Hematopoietic multipotent progenitor cell treated with erythropoietin and hydrocortisone succinate and interleukin-3 and kit ligand, for 15 days (in vitro differentiated cells): ENCODE measurements at regions not wholly inside any gene's neighbourhood (a gene's known extent, or its start where the extent isn't known, plus 50 kb on each side); places are given as distances from the start of the nearest gene placed in this dataset.
"Not testable (repeated sequence)": the region's sequence is repeated elsewhere in the genome, so short reads cannot be mapped to it uniquely, and the experiment has no call there.

Experiments
- DNase-seq: peaks from one replicate; pipeline ENCODE4 v3.0.0-alpha.2; 2015; ENCODE audit warnings: low spot score

DNA sequence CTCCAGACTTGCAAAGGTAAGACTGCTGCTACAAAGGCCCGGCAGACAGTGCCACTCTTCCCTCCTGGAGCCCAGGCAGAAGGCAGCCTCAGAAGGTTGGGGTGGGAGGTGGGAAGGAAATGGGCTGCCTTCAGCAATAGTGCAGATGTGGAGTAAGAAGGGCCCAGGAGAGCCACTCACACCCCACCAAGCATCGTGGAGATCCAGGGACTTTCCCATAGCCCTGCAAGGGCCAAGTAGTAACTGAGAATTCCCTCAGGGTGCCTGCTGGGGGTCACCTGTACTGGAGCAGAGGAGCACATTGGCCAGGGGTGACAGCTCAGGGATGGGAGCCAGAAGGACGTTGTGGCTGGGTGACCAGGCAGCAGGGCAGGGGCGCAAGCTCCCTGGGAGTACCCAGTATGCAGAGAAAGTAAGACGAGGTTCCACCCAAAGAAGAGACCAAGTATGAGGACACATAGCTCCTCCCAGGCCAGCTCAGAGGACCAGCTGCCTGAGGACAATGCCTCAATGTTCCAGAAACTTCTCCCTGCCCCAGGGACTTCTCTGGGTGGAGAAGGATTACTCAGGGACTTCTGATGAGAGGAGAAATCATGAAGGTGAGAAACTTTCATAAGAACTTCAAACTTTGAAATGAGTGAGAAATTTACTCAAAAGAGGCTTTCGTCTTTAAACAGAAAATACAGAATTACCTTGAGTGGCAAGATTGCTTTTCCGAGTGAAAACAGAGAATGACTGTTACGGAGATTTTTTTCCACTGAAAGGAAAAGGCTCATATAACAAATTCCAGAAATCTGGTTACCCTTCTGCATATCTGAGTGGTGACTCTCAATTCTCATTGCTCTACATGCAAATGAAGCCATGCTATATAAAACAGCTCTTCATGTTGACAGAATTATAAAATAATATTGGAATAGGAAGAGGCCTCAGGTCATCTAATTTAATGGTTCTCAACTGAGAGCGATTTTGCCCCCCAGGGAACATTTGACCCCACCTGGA lies 87.9 kb upstream of the TRIO start:
- DNase-seq: no peak

DNA sequence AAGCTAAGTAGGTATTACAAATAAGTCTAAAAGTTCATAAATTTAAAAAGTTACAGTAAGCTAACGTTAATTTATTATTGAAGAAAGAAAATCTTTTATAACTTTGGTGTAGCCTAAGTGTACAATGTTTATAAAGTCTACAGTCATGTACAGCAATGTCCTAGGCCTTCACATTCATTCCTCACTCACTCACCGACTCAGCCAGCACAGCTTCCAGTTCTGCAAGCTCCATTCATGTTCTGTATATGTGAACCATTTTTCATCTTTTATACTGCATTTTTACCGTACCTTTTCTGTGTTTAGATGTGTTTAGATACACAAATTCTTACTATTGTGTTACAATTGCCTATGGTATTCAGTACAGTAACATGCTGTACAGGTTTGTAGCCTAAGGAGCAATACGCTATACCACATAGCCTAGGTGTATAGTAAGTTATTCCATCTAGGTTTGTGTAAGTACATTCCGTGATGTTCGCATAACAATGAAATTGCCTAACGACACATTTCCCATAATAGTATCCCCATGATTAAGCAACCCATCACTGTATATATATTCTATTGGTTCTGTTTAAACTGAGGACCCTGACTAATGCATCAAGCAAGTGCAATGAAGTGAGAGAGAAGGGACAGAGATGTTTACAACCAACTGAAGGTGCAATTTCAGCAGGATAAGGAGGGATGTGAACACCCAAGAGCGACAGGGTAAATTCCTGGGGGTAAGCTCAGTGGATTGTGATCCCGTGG lies 88.9 kb upstream of the TRIO start:
- no peak for DNase-seq

DNA sequence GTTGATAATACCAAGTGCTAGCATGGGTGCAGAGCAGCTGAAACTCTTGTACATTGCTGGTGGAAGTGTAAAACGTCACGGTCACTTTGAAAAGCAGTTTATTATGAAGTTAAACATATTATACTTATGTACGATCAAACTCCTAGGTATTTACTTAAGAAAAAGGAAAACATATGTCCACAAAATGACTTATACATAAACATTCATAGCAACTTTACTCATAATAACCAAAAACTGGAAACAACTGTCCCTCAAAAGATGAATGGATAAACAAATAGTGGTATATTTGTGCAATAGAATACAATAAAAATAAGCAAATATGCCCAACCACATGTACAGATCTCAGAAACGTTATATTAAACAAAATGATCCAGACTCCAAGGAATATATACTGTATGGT lies 92.3 kb upstream of the TRIO start:
- no peak for DNase-seq

DNA sequence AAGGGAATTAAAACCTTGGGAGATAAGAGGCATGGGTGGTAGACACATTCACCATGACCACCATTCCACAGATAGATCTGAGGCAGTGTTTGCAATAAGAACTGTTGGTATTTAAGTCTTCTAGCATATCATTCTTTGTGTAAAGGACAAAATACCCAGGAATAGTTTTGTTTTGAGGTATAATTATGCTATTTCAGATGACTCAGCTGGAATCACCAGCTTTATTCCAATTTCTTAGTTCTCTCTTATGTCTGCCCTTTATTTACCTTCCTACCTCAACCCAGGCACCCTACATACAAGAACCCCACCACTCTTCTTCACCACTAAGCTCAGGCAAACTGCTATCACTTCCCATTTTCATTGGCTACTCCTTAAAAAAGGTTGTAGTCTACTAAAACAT lies 94.7 kb upstream of the TRIO start:
- DNase-seq: no peak

DNA sequence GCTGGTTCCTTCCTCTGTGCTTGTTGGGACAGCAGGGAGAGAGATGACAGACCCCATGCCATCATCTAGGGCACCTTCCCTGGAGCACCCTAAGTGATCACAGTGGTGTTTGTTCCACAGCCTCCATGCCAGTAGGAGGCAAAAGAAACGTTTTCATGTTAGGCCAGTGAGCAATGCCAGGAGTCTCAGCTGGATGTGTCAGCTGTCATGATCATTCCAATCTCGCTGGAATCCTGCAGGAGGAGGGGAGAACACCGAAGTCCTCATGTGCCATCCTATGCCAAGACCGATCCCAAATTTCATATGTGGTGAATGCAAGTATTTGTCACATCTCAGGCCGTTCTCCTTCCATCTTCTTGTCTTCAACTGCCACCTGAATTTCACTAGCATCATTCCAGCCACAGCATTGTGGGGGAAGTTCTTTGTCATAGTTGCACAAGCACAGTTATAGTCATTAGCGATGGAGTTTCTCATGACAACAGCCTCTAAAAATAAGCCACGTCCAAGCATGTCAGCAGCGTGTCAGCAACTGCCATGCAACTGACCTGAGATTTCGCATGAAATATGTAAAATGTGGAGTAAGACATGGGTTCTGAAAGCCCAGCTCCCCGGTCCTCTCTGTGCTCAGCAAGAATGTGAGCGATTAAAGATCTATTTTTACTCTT lies 97.2 kb upstream of the DNAH5 start:
- no peak for DNase-seq

DNA sequence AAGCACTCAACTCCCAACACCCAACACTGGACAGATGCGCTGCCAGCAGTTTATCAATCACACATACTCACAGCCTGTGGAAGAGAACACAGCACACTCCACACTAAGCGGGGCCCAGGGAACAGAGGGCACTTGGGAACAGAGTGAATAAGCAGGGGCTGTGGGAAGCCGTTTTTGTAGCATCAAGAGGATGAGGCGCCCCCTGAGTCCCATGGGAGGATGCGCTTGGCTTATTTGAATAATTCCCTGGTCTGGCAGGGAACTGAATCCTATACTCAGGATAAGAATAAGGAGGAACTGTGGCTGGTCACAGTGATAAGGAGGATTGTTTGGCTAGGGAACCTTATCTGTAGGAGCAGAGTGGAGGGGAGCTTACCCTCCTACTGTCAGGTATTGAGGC lies 96.1 kb upstream of the DNAH5 start:
- DNase-seq: no peak

DNA sequence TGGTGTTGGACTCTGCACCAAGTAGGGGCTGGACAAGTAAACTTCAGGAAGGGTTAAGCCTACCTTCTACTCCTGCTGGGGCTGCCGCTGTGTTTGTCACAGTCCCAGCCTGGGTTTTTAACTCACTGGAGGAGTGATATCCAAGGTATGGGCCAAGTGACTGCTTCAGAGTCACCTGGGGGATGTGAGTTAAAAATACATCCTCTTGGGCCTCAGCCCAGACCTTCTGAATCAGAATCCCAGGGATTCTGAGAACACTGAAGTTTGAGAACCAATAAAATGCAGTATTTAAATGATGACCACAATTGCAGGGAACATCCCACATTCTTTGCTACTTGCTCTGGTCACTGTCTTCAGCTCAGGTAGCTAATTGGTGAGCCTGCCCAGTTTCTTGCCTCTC lies 95.1 kb upstream of the DNAH5 start:
- DNase-seq: no peak

DNA sequence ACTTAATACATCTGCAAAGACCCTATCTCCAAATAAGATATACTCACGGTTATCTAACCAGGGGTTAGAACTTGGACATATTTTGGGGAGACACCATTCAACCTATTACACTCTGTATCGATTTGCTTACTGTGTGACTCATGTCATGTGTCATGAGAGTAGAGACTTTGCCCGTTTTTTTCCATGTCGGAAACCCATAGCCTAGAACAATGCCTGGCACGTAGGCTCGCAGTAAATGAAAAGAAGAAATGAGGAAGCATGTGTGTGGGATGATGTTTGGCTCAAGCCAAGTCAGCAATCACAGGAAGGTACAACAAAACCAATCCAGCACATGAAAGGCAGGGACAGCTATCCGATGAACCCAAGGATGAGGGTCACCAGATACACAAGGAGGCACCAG lies 94.6 kb upstream of the DNAH5 start:
- DNase-seq: no peak

DNA sequence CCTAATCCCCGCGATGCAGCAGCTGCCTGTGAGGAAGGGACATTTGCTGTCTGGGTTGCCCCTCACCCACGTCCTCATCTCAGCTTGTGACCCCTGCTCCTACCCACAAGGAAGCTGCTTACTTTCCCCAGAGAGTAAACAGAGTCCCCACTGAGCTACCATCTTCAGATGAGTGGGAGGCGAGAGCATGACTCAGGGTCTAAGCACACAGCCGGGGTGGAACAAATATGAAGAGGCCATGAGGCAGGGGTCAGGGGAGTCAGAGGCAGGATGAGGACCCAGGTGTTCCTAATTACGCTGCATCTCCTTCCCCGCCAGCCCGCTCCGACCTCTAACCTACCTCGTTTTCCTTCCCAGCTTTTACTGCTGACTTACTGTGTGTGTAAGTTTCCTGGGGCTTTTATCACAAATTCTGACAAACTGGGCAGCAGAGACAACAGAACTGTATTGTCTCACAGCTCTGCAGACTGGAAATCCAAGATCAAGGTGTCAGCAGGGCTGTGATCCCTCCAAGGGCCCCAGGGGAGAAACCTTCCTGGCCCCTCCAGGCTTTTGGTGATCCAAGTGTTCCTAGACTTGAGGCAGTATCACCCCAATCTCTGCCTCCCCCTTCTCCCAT lies 94.0 kb upstream of the DNAH5 start:
- no peak for DNase-seq

DNA sequence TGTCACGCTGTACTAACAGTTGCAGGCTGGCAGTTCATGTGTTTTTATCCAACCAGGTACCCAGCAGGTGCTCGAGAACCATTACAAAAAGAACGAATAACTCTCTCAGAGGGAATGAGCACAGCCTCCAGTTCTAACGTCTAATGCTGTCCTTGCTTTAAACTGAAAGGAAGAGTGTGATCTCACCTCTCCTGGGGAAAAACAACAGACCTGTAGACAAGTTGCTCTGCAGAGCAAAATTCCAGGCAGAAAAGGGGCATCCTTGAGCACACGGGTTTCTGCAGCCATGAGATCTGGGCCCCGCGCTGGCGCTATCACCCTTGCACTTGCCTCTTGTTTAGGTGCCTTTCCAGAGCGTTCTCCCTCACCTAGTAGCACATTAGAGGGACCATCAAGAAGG lies 92.5 kb upstream of the DNAH5 start:
- no peak for DNase-seq

DNA sequence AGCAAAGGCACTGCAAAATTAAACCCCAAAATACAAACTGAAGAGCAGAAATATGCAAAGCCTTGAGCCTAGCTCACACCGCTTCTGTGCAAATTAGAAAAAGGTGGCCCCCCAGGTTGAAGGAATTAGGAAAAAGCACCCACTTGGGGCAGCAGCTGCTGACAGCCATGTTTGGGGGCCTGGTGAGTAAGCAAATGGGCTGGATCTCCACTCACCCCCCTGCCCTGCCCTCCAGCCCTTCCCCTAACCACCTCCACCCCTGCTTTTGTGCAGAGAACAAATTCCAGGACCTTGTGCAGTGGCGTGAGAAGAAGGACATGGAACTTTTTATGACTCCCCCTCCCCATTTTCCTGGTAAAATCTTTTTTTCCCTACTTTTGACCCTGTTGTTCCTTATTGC lies 92.0 kb upstream of the DNAH5 start:
- no peak for DNase-seq

DNA sequence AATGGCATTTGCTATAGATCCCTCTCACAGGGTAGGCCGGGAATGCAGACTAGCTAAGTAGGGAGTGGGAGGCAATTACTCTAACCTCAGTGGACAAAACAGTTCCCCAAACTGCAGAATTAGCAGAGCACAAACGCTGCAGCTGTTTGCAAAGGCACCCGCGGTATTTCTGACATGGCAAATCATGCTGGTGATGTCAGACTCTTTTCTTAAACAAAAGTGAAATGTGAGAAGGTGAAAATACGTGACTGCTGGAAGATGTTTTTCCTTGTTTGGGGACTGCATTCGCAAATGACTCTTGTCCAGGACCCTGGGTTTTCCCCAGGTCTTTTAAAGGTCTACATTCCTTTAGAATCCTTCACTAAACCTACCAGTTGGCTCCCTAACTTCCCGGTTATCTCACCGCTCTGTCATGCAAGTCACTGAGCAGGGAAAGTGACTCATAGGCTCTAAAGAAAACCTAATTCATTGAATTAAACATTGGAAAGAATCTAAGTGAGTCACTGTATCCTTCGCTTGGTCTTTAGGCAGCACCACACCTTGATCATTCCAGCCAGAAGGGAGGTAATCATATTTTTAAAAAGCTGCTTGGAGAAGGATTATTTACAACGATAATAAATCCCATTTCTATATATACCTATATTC lies 91.5 kb upstream of the DNAH5 start:
- DNase-seq: no peak

DNA sequence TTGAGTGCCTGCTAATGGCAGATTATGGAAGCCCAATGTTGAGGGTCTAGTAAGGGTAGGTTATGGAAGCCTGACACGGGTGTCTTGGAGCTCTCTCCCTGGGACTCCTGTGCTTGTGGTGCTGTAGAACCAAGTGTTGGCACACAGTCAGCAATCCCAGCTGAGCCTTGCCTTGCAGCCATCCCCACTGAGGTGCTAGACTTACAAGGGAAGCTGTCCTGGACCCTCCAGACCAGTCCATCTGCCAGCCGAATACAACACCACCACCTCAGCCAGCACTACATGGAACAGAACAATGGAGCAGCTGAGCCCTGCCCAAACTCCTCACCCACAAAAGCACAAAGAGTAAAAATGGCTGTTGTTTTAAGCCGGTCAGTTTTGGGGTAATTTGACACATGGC lies 90.5 kb upstream of the DNAH5 start:
- DNase-seq: no peak

DNA sequence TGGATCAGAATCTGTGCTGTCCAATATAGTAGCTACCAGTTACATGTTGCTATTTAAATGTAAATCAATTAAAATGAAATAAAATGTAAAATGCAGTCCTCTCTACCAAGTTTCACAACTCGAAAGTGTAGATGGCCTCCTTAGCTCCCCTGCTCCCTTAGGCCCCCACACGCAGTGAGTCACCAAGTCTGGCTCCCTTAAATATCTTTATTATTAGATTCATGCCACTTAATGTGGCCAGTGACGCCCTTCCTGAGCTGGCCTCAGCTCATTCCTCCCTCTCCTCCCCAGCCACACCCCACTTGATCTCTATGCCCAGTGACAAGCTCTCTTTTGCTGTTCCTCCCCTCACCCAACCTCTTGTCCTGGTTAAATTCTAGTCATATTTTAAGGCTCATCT lies 88.4 kb upstream of the DNAH5 start:
- no peak for DNase-seq

DNA sequence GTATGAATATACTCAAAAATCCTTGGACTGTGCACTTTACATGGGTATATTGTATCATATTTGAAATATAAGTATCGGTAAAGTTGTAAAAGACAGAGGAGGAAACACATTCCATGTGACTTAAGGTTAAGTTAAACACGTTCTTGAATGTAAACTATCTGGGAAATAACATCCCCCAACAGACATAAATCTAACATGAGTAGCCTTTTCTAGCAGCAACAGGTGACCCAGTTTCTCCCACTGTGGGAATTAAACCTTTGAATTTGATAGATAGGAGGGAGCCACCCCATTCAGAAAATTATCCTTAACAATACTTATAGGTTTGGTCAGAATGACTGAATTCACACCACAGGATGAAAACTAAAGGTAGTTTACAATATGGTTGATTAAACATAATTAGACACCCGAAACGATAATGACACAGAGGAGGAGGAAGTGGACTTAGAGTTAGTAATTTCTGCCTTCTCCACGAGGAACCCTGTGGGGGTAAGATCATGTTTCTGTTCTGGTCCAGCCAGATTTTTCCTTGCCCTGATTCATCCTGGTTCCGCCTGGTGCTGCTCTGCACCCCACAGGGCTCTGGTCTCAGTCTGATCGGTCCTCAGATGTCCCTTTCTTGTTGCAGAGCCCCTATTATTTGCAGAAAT lies 84.6 kb upstream of the DNAH5 start:
- DNase-seq: no peak

DNA sequence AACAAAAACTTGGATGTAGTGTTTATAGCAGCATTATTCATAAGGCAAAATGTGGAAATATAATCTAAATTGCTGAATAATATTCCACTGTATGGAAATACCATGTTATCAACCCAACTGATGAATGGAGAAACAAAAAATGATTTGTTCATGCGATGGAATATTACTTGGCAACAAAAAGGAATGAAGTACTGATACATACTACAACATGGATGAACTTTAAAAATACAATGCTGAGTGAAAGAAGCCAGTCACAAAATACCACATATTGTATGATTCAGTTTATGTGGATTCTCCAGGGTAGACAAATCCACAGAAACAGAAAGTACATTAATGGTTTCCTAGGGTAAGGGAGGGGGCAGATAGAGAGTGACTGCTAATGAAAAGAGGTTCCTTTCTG lies 83.7 kb upstream of the DNAH5 start:
- DNase-seq: no peak

DNA sequence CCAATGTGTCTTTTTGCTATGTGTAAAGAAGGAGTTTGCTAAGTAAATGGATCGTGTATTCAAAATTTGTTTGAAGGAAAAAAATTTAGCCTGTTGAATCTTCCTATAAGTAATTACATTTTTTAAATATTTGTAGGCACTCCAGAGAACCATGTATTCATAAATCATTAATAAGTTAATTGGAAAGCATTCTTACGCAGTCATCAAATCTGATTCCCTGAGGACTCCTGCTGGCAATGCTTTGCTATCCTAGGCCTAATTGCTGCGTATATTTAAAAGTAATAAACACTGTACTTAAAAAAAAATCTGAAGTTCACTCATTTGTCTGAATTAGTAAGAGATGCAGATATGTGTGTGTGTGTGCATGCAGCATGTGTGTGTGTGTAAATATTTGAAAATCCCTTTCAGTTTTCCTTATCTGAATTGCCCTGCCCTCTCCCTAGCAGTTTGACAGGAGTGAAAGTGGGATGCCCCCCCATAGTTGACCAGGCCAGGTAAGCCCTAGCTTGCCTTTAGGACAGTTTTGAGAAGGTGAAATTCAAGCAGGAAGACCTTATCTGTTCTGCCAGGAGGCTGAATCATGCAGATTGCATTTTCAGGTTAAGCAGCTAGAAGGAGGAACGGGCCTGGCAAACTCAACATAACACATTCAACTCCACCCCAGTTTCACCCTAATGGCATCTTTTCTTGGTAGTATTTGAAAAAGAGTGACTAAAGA lies 81.2 kb upstream of the DNAH5 start:
- no peak for DNase-seq

DNA sequence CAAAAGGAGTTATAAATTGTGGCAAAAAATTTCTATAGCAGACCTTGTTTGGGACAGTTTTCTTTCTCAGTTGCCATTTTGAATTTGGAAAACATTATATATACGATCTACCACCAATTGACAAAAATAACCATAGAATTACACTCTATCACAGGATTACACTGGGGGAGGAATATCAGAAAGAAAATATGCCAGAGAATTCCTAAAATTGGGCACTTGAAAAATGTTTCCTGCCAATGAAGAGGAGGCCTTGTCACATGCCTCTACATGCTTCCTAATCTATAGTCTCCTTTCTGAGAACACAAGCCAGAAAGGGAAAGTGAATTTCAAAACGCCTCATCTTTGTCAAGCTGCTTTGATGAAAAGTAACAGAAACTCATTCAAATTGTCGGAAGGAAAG lies 78.5 kb upstream of the DNAH5 start:
- DNase-seq: no peak

DNA sequence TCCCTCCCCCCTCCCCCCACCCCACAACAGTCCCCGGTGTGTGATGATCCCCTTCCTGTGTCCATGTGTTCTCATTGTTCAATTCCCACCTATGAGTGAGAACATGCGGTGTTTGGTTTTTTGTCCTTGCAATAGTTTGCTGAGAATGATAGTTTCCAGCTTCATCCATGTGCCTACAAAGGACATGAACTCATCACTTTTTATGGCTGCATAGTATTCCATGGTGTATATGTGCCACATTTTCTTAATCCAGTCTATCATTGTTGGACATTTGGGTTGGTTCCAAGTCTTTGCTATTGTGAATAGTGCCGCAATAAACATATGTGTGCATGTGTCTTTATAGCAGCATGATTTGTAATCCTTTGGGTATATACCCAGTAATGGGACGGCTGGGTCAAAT lies 76.5 kb upstream of the DNAH5 start:
- not testable (repeated sequence) for DNase-seq

DNA sequence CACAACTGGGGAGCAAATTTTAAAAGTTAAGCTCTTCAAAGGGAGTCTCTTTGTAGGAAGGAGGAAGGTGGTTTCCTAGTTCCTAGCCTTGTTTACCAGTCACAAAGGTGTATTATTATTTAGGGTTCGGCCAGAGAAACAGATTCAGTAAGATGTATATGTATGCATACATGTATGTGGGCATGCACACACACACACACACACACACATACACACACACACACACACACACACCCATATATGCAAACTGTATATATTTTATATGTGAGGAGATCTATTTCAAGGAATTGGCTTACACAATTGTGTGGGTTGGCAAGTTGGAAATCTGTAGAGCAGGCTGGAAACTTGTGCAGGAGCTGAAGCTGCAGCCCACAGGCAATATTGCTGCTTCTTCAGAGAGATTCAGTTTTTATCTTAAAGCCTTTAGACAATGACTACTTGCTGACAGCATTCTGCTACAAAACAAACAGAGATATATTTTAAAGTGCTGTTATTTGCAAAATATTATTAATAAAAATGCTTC lies 75.3 kb upstream of the DNAH5 start:
- no peak for DNase-seq
